Trophoblast cell (in vitro differentiated cells and primary cell): ENCODE measurements at regions not wholly inside any gene's neighbourhood (a gene's known extent, or its start where the extent isn't known, plus 50 kb on each side); places are given as distances from the start of the nearest gene placed in this dataset.

Source experiments
- DNase-seq, 2 donors: peaks; one replicate each; pipeline ENCODE4 v3.0.0-alpha.2; 2016
- H2AFZ ChIP-seq: 2 replicates; pipeline ENCODE4 v1.6.1; 2013; ENCODE audit warnings: low read length, moderate library complexity, mild to moderate bottlenecking; ENCODE audit not compliant: insufficient read depth, poor library complexity
- H2AK5ac ChIP-seq: 2 replicates; pipeline ENCODE4 v1.6.1; 2013; ENCODE audit warnings: mild to moderate bottlenecking, low read length
- H2BK120ac ChIP-seq: 2 replicates; pipeline ENCODE4 v1.6.1; 2013; ENCODE audit warnings: low read length, mild to moderate bottlenecking, moderate library complexity; ENCODE audit not compliant: insufficient read depth, poor library complexity
- H2BK12ac ChIP-seq: 2 replicates; pipeline ENCODE4 v1.6.1; 2013; ENCODE audit warnings: mild to moderate bottlenecking, low read length, moderate library complexity
- H2BK5ac ChIP-seq: 2 replicates; pipeline ENCODE4 v1.6.1; 2013; ENCODE audit warnings: low read length, low read depth, moderate library complexity, mild to moderate bottlenecking; ENCODE audit not compliant: poor library complexity
- H3K14ac ChIP-seq: 2 replicates; pipeline ENCODE4 v1.6.1; 2013; ENCODE audit warnings: mild to moderate bottlenecking, low read length
- H3K18ac ChIP-seq: 2 replicates; pipeline ENCODE4 v1.6.1; 2013; ENCODE audit warnings: mild to moderate bottlenecking, low read length
- H3K23ac ChIP-seq: 2 replicates; pipeline ENCODE4 v1.6.1; 2013; ENCODE audit warnings: low read length
- H3K27ac ChIP-seq: 2 replicates; pipeline ENCODE4 v1.5.1; 2013; ENCODE audit warnings: low read depth, mild to moderate bottlenecking, inconsistent platforms, low read length, moderate library complexity
- H3K27me3 ChIP-seq: 2 replicates; pipeline ENCODE4 v1.6.1; 2013; ENCODE audit warnings: inconsistent platforms, mild to moderate bottlenecking, low read length, moderate library complexity; ENCODE audit not compliant: insufficient read depth
- H3K36me3 ChIP-seq, 2 experiments: 1 replicate in 1 of 2; 2 replicates in 1 of 2; pipeline ENCODE4 v1.6.1; 2013; ENCODE audit warnings: low read length in 2 of 2, mild to moderate bottlenecking in 2 of 2, moderate library complexity in 1 of 2; ENCODE audit not compliant: insufficient read depth in 2 of 2, control insufficient read depth in 1 of 2
- H3K4ac ChIP-seq: 2 replicates; pipeline ENCODE4 v1.6.1; 2013; ENCODE audit warnings: low read depth, mild to moderate bottlenecking, low read length, moderate library complexity
- H3K4me1 ChIP-seq, 2 experiments: 1 replicate in 1 of 2; 2 replicates in 1 of 2; pipeline ENCODE4 v1.6.1; 2013; ENCODE audit warnings: low read length in 2 of 2, mild to moderate bottlenecking in 2 of 2, moderate library complexity in 1 of 2; ENCODE audit not compliant: insufficient read depth in 2 of 2, control insufficient read depth in 1 of 2
- H3K4me2 ChIP-seq: 2 replicates; pipeline ENCODE4 v1.6.1; 2013; ENCODE audit warnings: inconsistent platforms, mild to moderate bottlenecking, low read length, moderate library complexity
- H3K4me3 ChIP-seq: 2 replicates; pipeline ENCODE4 v1.5.1; 2013; ENCODE audit warnings: mild to moderate bottlenecking, low read depth, low read length, inconsistent platforms
- H3K79me1 ChIP-seq: one replicate; pipeline ENCODE4 v1.6.1; 2013; ENCODE audit warnings: low read length
- H3K79me2 ChIP-seq: 2 replicates; pipeline ENCODE4 v1.6.1; 2013; ENCODE audit warnings: low read length, mild to moderate bottlenecking; ENCODE audit not compliant: control insufficient read depth, insufficient read depth, poor library complexity
- H3K9ac ChIP-seq: 2 replicates; pipeline ENCODE4 v1.6.1; 2013; ENCODE audit warnings: mild to moderate bottlenecking, low read length
- H3K9me3 ChIP-seq: 2 replicates; pipeline ENCODE4 v1.6.1; 2013; ENCODE audit warnings: low read depth, mild to moderate bottlenecking, control low read depth, inconsistent platforms, low read length; ENCODE audit not compliant: insufficient read depth
- H4K12ac ChIP-seq: 2 replicates; pipeline ENCODE4 v1.6.1; 2013; ENCODE audit warnings: low read depth, mild to moderate bottlenecking, low read length, moderate library complexity
- H4K8ac ChIP-seq: 2 replicates; pipeline ENCODE4 v1.6.1; 2013; ENCODE audit warnings: low read depth, mild to moderate bottlenecking, low read length, moderate library complexity
- H4K91ac ChIP-seq: one replicate; pipeline ENCODE4 v1.6.1; 2013; ENCODE audit warnings: low read depth, mild to moderate bottlenecking, low read length, moderate library complexity
- WGBS: extraction: QIAGEN DNeasy Blood & Tissue Kit; methylation state at CpG from one replicate; pipeline ENCODE4 v1.1.7; 2013; ENCODE audit warnings: missing lambda C conversion rate; ENCODE audit not compliant: insufficient read length, insufficient coverage; ENCODE audit errors: extremely low coverage; 5-methylcytosine and 5-hydroxymethylcytosine counted together

GRCh38 chr12:67747869-67748742, 99.6 kb downstream of the DYRK2 start:
- H2BK5ac ChIP-seq, result no peak overlapping the region
- no peak overlapping the region for H4K8ac ChIP-seq
- peaks cover 2% of the 10 kb centered on the region for H3K79me1 ChIP-seq
- no peak overlapping the region for H3K18ac ChIP-seq
- H4K12ac ChIP-seq, result no peak overlapping the region
- no peaks in the 10 kb centered on the region for H3K27me3 ChIP-seq
- H2AFZ ChIP-seq, result no peak overlapping the region
- DNase-seq, result no peak
- no peak overlapping the region for H2BK120ac ChIP-seq
- H3K36me3 ChIP-seq, result no peaks in the 10 kb centered on the region
- no peak overlapping the region for H4K91ac ChIP-seq
- H3K9me3 ChIP-seq, result no peaks in the 10 kb centered on the region
- H3K4ac ChIP-seq, result no peak overlapping the region
- H3K4me3 ChIP-seq, result no peak overlapping the region
- no CpG with 5 or more reads among the region's 2 CpGs for WGBS
- H3K23ac ChIP-seq, result no peak overlapping the region
- H2AK5ac ChIP-seq, result no peak overlapping the region
- H3K9ac ChIP-seq, result no peak overlapping the region
- H3K4me1 ChIP-seq, result no peaks in the 10 kb centered on the region
- H3K27ac ChIP-seq, result no peak overlapping the region
- no peak overlapping the region for H3K4me2 ChIP-seq
- H3K14ac ChIP-seq, result no peak overlapping the region
- no peaks in the 10 kb centered on the region for H3K79me2 ChIP-seq
- H2BK12ac ChIP-seq, result no peak overlapping the region

- Histone ChIP-seq H3K79me2 (no peaks in the 10 kb centered on the region), H2BK12ac (no peak overlapping the region), H3K9ac (no peak overlapping the region), H4K8ac (no peak overlapping the region), H4K91ac (no peak overlapping the region), H3K9me3 (no peaks in the 10 kb centered on the region), H3K4me2 (no peak overlapping the region), H3K4ac (no peak overlapping the region), H2AK5ac (no peak overlapping the region), H3K14ac (no peak overlapping the region), H2BK120ac (no peak overlapping the region), H3K79me1 (peaks cover 2% of the 10 kb centered on the region), H3K27ac (no peak overlapping the region), H4K12ac (no peak overlapping the region), H3K4me1 (no peaks in the 10 kb centered on the region), H3K36me3 (no peaks in the 10 kb centered on the region), H3K4me3 (no peak overlapping the region), H3K27me3 (no peaks in the 10 kb centered on the region), H3K18ac (no peak overlapping the region), H3K23ac (no peak overlapping the region), H2AFZ (no peak overlapping the region), H2BK5ac (no peak overlapping the region)
- no CpG with 5 or more reads among the region's 1 CpG for WGBS
- DNase-seq, result no peak
Observed at GRCh38 chr12:67748743-67749040, 100.1 kb downstream of the DYRK2 start.

GRCh38 chr12:67750513-67751183, 102.1 kb downstream of the DYRK2 start:
- H2BK12ac ChIP-seq, result no peak overlapping the region
- no peak for DNase-seq
- WGBS, result no CpG with 5 or more reads among the region's 3 CpGs
- no peak overlapping the region for H3K4me2 ChIP-seq
- no peak overlapping the region for H3K27ac ChIP-seq
- no peak overlapping the region for H3K4me3 ChIP-seq
- H3K36me3 ChIP-seq, result no peaks in the 10 kb centered on the region
- H3K4me1 ChIP-seq, result no peaks in the 10 kb centered on the region
- no peak overlapping the region for H3K23ac ChIP-seq
- H2BK120ac ChIP-seq, result no peak overlapping the region
- no peak overlapping the region for H4K91ac ChIP-seq
- no peaks in the 10 kb centered on the region for H3K9me3 ChIP-seq
- H4K12ac ChIP-seq, result no peak overlapping the region
- no peaks in the 10 kb centered on the region for H3K79me2 ChIP-seq
- H3K18ac ChIP-seq, result no peak overlapping the region
- H2AFZ ChIP-seq, result no peak overlapping the region
- H2AK5ac ChIP-seq, result no peak overlapping the region
- H2BK5ac ChIP-seq, result no peak overlapping the region
- H3K27me3 ChIP-seq, result no peaks in the 10 kb centered on the region
- no peak overlapping the region for H3K14ac ChIP-seq
- H4K8ac ChIP-seq, result no peak overlapping the region
- H3K4ac ChIP-seq, result no peak overlapping the region
- peaks cover 2% of the 10 kb centered on the region for H3K79me1 ChIP-seq
- H3K9ac ChIP-seq, result no peak overlapping the region

GRCh38 chr12:67751381-67751928, 102.9 kb downstream of the DYRK2 start:
- Histone ChIP-seq H3K36me3 (no peaks in the 10 kb centered on the region), H4K91ac (no peak overlapping the region), H3K4me1 (no peaks in the 10 kb centered on the region), H3K27me3 (no peaks in the 10 kb centered on the region), H3K27ac (no peak overlapping the region), H2BK120ac (no peak overlapping the region), H3K9ac (no peak overlapping the region), H2AK5ac (no peak overlapping the region), H3K23ac (no peak overlapping the region), H2AFZ (no peak overlapping the region), H3K4me3 (no peak overlapping the region), H3K14ac (no peak overlapping the region), H3K79me2 (no peaks in the 10 kb centered on the region), H4K8ac (no peak overlapping the region), H3K4ac (no peak overlapping the region), H2BK5ac (no peak overlapping the region), H3K9me3 (no peaks in the 10 kb centered on the region), H2BK12ac (no peak overlapping the region), H3K79me1 (peaks cover 2% of the 10 kb centered on the region), H4K12ac (no peak overlapping the region), H3K18ac (no peak overlapping the region), H3K4me2 (no peak overlapping the region)
- no peak for DNase-seq
- no CpG with 5 or more reads among the region's 6 CpGs for WGBS
